H1 (cell line): ENCODE measurements at regions not wholly inside any gene's neighbourhood (a gene's known extent, or its start where the extent isn't known, plus 50 kb on each side); places are given as distances from the start of the nearest gene placed in this dataset.

ENCODE experiments used
- CTCF ChIA-PET: fragments of 300-600 bp; sonication (Branson Sonifier 250); formaldehyde crosslinking; loops from one replicate; lab custom pipeline; 2021; ENCODE audit not compliant: partially characterized antibody; lab: Charles Lee
- POLR2A ChIA-PET: fragments of 300-600 bp; sonication (Branson Sonifier 250); formaldehyde crosslinking; loops from one replicate; lab custom pipeline; 2021; ENCODE audit warnings: inconsistent platforms; ENCODE audit not compliant: partially characterized antibody; lab: Charles Lee
- DNase-seq, 2 experiments: peaks; one replicate each; pipeline versions ENCODE4 v3.0.0 to v3.0.0-alpha.2; 2010 to 2022; ENCODE audit warnings: low spot score in 2 of 2, low read depth in 1 of 2, mixed read lengths in 1 of 2
- FAIRE-seq: peaks from 2 replicates; lab custom pipeline; 2011; peaks lifted over from hg19 to GRCh38; lab: Jason Lieb, UNC
- H2AFZ ChIP-seq: 2 replicates; pipeline ENCODE4 v1.8.1; 2012; ENCODE audit warnings: low read length, inconsistent platforms
- H2AK5ac ChIP-seq: 2 replicates; pipeline ENCODE4 v1.6.1; 2013; ENCODE audit warnings: low read depth, low read length
- H2BK120ac ChIP-seq: replicated peaks from 2 replicates; pipeline ENCODE3; 2013; ENCODE audit warnings: low read depth, low read length, inconsistent platforms
- H2BK12ac ChIP-seq: 2 replicates; pipeline ENCODE4 v1.6.1; 2013; ENCODE audit warnings: low read depth, low read length
- H2BK15ac ChIP-seq: 2 replicates; pipeline ENCODE4 v1.6.1; 2013; ENCODE audit warnings: low read length
- H2BK20ac ChIP-seq: 2 replicates; pipeline ENCODE4 v1.6.1; 2013; ENCODE audit warnings: low read length
- H2BK5ac ChIP-seq: 2 replicates; pipeline ENCODE4 v1.6.1; 2013; ENCODE audit warnings: low read depth, low read length
- H3K14ac ChIP-seq: 2 replicates; pipeline ENCODE4 v1.6.1; 2013; ENCODE audit warnings: inconsistent platforms; ENCODE audit not compliant: insufficient read length
- H3K18ac ChIP-seq: 2 replicates; pipeline ENCODE4 v1.6.1; 2013; ENCODE audit warnings: low read length; ENCODE audit errors: extremely low read depth
- H3K23ac ChIP-seq: 2 replicates; pipeline ENCODE4 v1.6.1; 2013; ENCODE audit warnings: inconsistent platforms; ENCODE audit not compliant: insufficient read length
- H3K23me2 ChIP-seq: 2 replicates; pipeline ENCODE4 v1.6.1; 2013; ENCODE audit warnings: low read depth, low read length
- H3K27ac ChIP-seq: 2 replicates; pipeline ENCODE4 v1.6.1; 2011; ENCODE audit warnings: low read depth, low read length, inconsistent platforms
- H3K27me3 ChIP-seq, 4 experiments: replicated peaks in 1 of 4; 1 replicate in 1 of 4; 2 replicates in 3 of 4; pipeline versions ENCODE4 v1.6.1 to v1.8.1; 2011 to 2013; ENCODE audit warnings: low read length in 3 of 4, mild to moderate bottlenecking in 3 of 4, inconsistent platforms in 2 of 4, mixed read lengths in 2 of 4, moderate library complexity in 1 of 4; ENCODE audit not compliant: control insufficient read depth in 3 of 4, insufficient read depth in 3 of 4; ENCODE audit errors: extremely low read depth in 1 of 4
- H3K36me3 ChIP-seq, 4 experiments: 2 replicates each; pipeline versions ENCODE4 v1.6.1 to v1.8.1; 2011 to 2013; ENCODE audit warnings: mild to moderate bottlenecking in 4 of 4, low read length in 3 of 4, moderate library complexity in 2 of 4, control low read depth in 1 of 4, inconsistent platforms in 1 of 4; ENCODE audit not compliant: insufficient read depth in 4 of 4, control insufficient read depth in 2 of 4
- H3K4ac ChIP-seq: replicated peaks from 2 replicates; pipeline ENCODE3; 2013; ENCODE audit warnings: low read length, low read depth, mixed read lengths, inconsistent platforms; ENCODE audit not compliant: insufficient read length
- H3K4me1 ChIP-seq, 4 experiments: replicated peaks in 1 of 4; 1 replicate in 1 of 4; 2 replicates in 3 of 4; pipeline versions ENCODE4 v1.6.1 to v1.8.1; 2011 to 2013; ENCODE audit warnings: low read length in 3 of 4, inconsistent platforms in 2 of 4, mixed read lengths in 1 of 4; ENCODE audit not compliant: insufficient read depth in 4 of 4, control insufficient read depth in 3 of 4
- H3K4me2 ChIP-seq, 2 experiments: 2 replicates each; pipeline versions ENCODE4 v1.6.1 to v1.8.1; 2011 to 2013; ENCODE audit warnings: low read depth in 2 of 2, low read length in 2 of 2, control low read depth in 1 of 2, inconsistent platforms in 1 of 2, mild to moderate bottlenecking in 1 of 2; ENCODE audit not compliant: insufficient read depth in 1 of 2
- H3K4me3 ChIP-seq, 4 experiments: fragments of 200-600, 300-600 bp in 1 of 4; sonication (generic), shearing (Covaris generic), sonication (Bioruptor Twin) in 1 of 4; 2 replicates each; pipeline versions ENCODE4 v1.5.1 to v1.8.1; 2011 to 2016; ENCODE audit warnings: low read length in 4 of 4, low read depth in 3 of 4, control low read depth in 2 of 4, inconsistent platforms in 2 of 4, mild to moderate bottlenecking in 2 of 4, mixed read lengths in 1 of 4, moderate library complexity in 1 of 4; ENCODE audit not compliant: insufficient read depth in 2 of 4; ENCODE audit errors: extremely low read depth in 1 of 4
- H3K56ac ChIP-seq: replicated peaks from 2 replicates; pipeline ENCODE3; 2013; ENCODE audit warnings: low read depth, mild to moderate bottlenecking, mixed read lengths, low read length, inconsistent platforms; ENCODE audit not compliant: insufficient read length
- H3K79me1 ChIP-seq: 2 replicates; pipeline ENCODE4 v1.6.1; 2013; ENCODE audit warnings: low read depth, low read length, control low read depth
- H3K79me2 ChIP-seq, 2 experiments: 2 replicates each; pipeline versions ENCODE4 v1.6.1 to v1.8.1; 2012 to 2013; ENCODE audit warnings: low read length in 2 of 2, mild to moderate bottlenecking in 2 of 2, inconsistent platforms in 1 of 2; ENCODE audit not compliant: insufficient read depth in 2 of 2, control insufficient read depth in 1 of 2
- H3K9ac ChIP-seq, 4 experiments: replicated peaks in 1 of 4; 1 replicate in 1 of 4; 2 replicates in 3 of 4; pipeline versions ENCODE4 v1.6.1 to v1.8.1; 2011 to 2013; ENCODE audit warnings: low read depth in 3 of 4, low read length in 3 of 4, control low read depth in 2 of 4, mild to moderate bottlenecking in 2 of 4, moderate library complexity in 2 of 4, inconsistent platforms in 1 of 4; ENCODE audit errors: extremely low read depth in 1 of 4
- H3K9me3 ChIP-seq, 2 experiments: 2 replicates each; pipeline versions ENCODE4 v1.6.1 to v1.8.1; 2012 to 2013; ENCODE audit warnings: mild to moderate bottlenecking in 2 of 2, moderate library complexity in 2 of 2, control low read depth in 1 of 2, inconsistent platforms in 1 of 2, low read depth in 1 of 2, low read length in 1 of 2, mixed read lengths in 1 of 2; ENCODE audit not compliant: insufficient read depth in 2 of 2
- H4K20me1 ChIP-seq, 2 experiments: replicated peaks in 1 of 2; 2 replicates each; pipeline versions ENCODE3 to v1.8.1; 2011 to 2013; ENCODE audit warnings: inconsistent platforms in 2 of 2, low read length in 2 of 2, mild to moderate bottlenecking in 1 of 2; ENCODE audit not compliant: insufficient read depth in 2 of 2, control insufficient read depth in 1 of 2
- H4K5ac ChIP-seq: 2 replicates; pipeline ENCODE4 v1.6.1; 2013; ENCODE audit warnings: low read length, low read depth, mixed read lengths, inconsistent platforms; ENCODE audit not compliant: insufficient read length
- H4K8ac ChIP-seq: 2 replicates; pipeline ENCODE4 v1.8.0; 2013; ENCODE audit warnings: mild to moderate bottlenecking, moderate library complexity, low read length, inconsistent platforms; ENCODE audit not compliant: insufficient read depth; ENCODE audit errors: extremely low read depth
- H4K91ac ChIP-seq: replicated peaks from 2 replicates; pipeline ENCODE3; 2013; ENCODE audit warnings: low read length, mixed read lengths, inconsistent platforms; ENCODE audit not compliant: insufficient read length
- CBX8 ChIP-seq: fragments of 300-800, 300-1000 bp; sonication (generic); IDR thresholded peaks from 2 replicates; pipeline ENCODE4 v1.7.1; 2016; ENCODE audit warnings: low read depth, low read length, borderline replicate concordance
- KDM4A ChIP-seq: IDR thresholded peaks from one replicate; pipeline ENCODE4 v1.7.1; 2012; ENCODE audit warnings: low read depth, mild to moderate bottlenecking, moderate library complexity, low read length, inconsistent platforms; ENCODE audit not compliant: severe bottlenecking
- POLR2AphosphoS5 ChIP-seq: IDR thresholded peaks from 2 replicates; pipeline ENCODE4 v1.6.1; 2011; ENCODE audit warnings: low read depth, low read length
- RNF2 ChIP-seq: fragments of 200-900, 300-1000 bp; sonication (generic); IDR thresholded peaks from 2 replicates; pipeline ENCODE4 v1.7.1; 2016; ENCODE audit warnings: borderline replicate concordance, low read depth, mild to moderate bottlenecking, antibody characterized with exemption, low read length; ENCODE audit not compliant: poor library complexity, severe bottlenecking; ENCODE audit errors: missing control alignments
- TAF1 ChIP-seq: IDR thresholded peaks from 2 replicates; pipeline ENCODE4 v1.6.1; 2011; ENCODE audit warnings: mild to moderate bottlenecking, low read depth, low read length
- TAF7 ChIP-seq: optimal IDR thresholded peaks from 2 replicates; pipeline ENCODE3; 2011; ENCODE audit warnings: low read depth, mild to moderate bottlenecking, inconsistent platforms, low read length, moderate library complexity, borderline replicate concordance
- WGBS, 2 experiments: shearing (Covaris generic) in 1 of 2; methylation state at CpG; one replicate each; pipeline versions ENCODE4 v1.1.6 to v1.1.7; 2013 to 2015; ENCODE audit warnings: low lambda C conversion rate in 2 of 2, mixed read lengths in 2 of 2, inconsistent platforms in 1 of 2, low coverage in 1 of 2, missing lambda C conversion rate in 1 of 2; ENCODE audit not compliant: insufficient replicate concordance in 2 of 2, insufficient coverage in 1 of 2, insufficient read length in 1 of 2; ENCODE audit errors: extremely low coverage in 1 of 2, missing lambda C conversion rate in 1 of 2; 5-methylcytosine and 5-hydroxymethylcytosine counted together

DNA sequence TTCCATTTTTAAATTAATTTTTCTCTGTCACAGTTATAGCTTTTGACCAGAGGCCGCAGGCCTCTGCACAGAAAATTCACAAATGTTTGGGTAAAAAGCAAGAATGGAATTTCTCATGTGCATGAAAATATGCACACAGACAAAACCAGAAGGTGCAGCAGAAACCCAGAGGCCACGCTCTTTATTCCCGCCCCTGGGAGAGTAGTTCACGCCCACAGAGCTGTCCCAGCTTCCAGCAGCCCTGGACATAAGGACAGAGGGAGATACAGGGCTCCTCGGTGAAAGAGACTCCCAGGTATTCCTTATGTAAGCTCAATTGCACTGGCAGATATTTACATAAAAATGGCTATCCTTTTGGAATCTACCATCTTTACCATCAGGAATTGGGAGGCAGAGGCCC is 245.2 kb upstream of the NFE2L3 start:
- FAIRE-seq (no peak), DNase-seq (no peak)
- Histone ChIP-seq H4K5ac (no peak overlapping the region), H3K79me2 (no peaks in the 10 kb centered on the region), H4K8ac (no peak overlapping the region), H2BK5ac (no peak overlapping the region), H3K9me3 (no peaks in the 10 kb centered on the region), H2BK20ac (no peak overlapping the region), H3K27me3 (no peaks in the 10 kb centered on the region), H3K9ac (no peak overlapping the region), H2BK12ac (no peak overlapping the region), H3K27ac (no peak overlapping the region), H3K4me2 (no peak overlapping the region), H2BK120ac (no peak overlapping the region), H3K4ac (no peak overlapping the region), H4K20me1 (no peaks in the 10 kb centered on the region), H3K23ac (no peak overlapping the region), H3K56ac (no peak overlapping the region), H3K36me3 (no peaks in the 10 kb centered on the region), H2BK15ac (no peak overlapping the region), H3K79me1 (no peaks in the 10 kb centered on the region), H3K18ac (no peak overlapping the region), H2AK5ac (no peak overlapping the region), H2AFZ (no peak overlapping the region), H3K4me1 (peaks cover 2 to 7% (median 4%) of the 10 kb centered on the region in 4 experiments; a peak in 4 of 7 replicates), H3K23me2 (no peaks in the 10 kb centered on the region), H3K4me3 (no peak overlapping the region), H4K91ac (no peak overlapping the region), H3K14ac (no peak overlapping the region)
- no peak for TF ChIP-seq RNF2
- TF ChIP-seq CBX8: no peak
- TF ChIP-seq TAF1: no peak
- TF ChIP-seq TAF7: no peak
- no peak for TF ChIP-seq POLR2AphosphoS5
- no peak for TF ChIP-seq KDM4A
- ChIA-PET POLR2A (interaction anchor here (0.6 to 1.6 kb wide), 3 partner anchors 14 to 281 kb away, joined by 3 to 5 read pairs (median 4); no protein-coding TSS in a partner anchor), CTCF (interaction anchor here (0.8 to 4.2 kb wide), 10 partner anchors 9 to 463 kb away, joined by 3 to 36 read pairs (median 4); no protein-coding TSS in a partner anchor)
- WGBS, 2 experiments: 66% methylated on average over 5 of the region's 5 CpGs; no CpG with 5 or more reads in 1 of the 2 experiments
